ENCODE measurements at regions not wholly inside any gene's neighbourhood (a gene's known extent, or its start where the extent isn't known, plus 50 kb on each side); places are given as distances from the start of the nearest gene placed in this dataset.

DNA sequence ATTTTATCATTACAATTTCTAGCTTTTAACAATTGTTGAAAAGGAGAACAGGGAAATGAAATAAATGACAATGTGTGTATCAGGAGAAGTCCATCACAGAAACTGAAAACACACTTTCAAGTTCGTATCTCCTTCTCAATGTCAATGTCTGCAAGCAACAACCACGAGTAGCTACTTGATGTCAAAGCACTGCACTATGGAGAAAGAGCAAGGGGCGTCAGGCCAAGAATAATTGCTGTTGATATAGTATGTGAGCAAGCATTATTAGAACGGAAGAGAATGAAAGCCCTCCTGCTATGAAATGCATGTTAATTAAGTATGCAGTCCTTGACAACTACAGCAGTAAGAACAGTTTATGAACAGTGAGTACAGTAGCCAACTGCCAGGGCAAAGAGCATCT is 1250.1 kb downstream of the ZPLD1 start:
- Histone ChIP-seq H3K4me3 (ENCODE audit: low read depth, low read length) (no peak overlapping the region), H3K27me3 (ENCODE audit: control insufficient read depth, insufficient read depth, low read length) (no peaks in the 10 kb centered on the region), H3K36me3 (ENCODE audit: control insufficient read depth, insufficient read depth, low read length) (no peaks in the 10 kb centered on the region)
- CTCF ChIA-PET = no interaction called here
- POLR2A ChIA-PET = no interaction called here
- no peak for TF ChIP-seq CTCF (IDR thresholded peaks at IDR 0.05; ENCODE audit: insufficient read depth, low read depth, low read length)
- no peak for DNase-seq (ENCODE audit: low read depth)

GRCh38 chr3:103685939-103686338 is 1251.1 kb downstream of the ZPLD1 start:
- no peaks in the 10 kb centered on the region for H3K27me3 ChIP-seq (ENCODE audit: control insufficient read depth, insufficient read depth, low read length)
- POLR2A ChIA-PET = no interaction called here
- CTCF ChIA-PET = no interaction called here
- no peak overlapping the region for H3K4me3 ChIP-seq (ENCODE audit: low read depth, low read length)
- no peak for DNase-seq (ENCODE audit: low read depth)
- no peak for TF ChIP-seq CTCF (IDR thresholded peaks at IDR 0.05; ENCODE audit: insufficient read depth, low read depth, low read length)
- no peaks in the 10 kb centered on the region for H3K36me3 ChIP-seq (ENCODE audit: control insufficient read depth, insufficient read depth, low read length)

DNA sequence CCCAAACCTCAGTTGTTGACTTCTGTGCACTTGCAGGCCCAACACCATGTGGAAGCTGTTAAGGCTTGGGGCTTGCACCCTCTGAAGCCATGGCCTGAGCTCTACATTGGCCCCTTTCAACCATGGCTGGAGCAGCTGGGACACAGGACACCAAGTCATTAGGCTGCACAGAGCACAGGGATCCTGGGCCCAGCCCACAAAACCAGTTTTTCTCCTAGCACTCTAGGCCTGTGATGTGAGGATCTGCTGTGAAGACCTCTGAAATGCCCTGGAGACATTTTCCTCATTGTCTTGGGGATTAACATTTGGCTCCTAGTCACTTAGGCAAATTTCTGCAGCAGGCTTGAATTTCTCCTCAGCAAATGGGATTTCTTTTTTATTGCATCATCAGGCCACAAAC is 1255.7 kb downstream of the ZPLD1 start:
- Histone ChIP-seq H3K36me3 (ENCODE audit: control insufficient read depth, insufficient read depth, low read length) (no peaks in the 10 kb centered on the region), H3K4me3 (ENCODE audit: low read depth, low read length) (no peak overlapping the region), H3K27me3 (ENCODE audit: control insufficient read depth, insufficient read depth, low read length) (no peaks in the 10 kb centered on the region)
- ChIA-PET CTCF (interaction anchor here (0.6 kb wide), 1 partner anchor 174 kb away, joined by 3 read pairs; no protein-coding TSS in a partner anchor), POLR2A (no interaction called here)
- no peak for TF ChIP-seq CTCF (IDR thresholded peaks at IDR 0.05; ENCODE audit: insufficient read depth, low read depth, low read length)
- no peak for DNase-seq (ENCODE audit: low read depth)

DNA sequence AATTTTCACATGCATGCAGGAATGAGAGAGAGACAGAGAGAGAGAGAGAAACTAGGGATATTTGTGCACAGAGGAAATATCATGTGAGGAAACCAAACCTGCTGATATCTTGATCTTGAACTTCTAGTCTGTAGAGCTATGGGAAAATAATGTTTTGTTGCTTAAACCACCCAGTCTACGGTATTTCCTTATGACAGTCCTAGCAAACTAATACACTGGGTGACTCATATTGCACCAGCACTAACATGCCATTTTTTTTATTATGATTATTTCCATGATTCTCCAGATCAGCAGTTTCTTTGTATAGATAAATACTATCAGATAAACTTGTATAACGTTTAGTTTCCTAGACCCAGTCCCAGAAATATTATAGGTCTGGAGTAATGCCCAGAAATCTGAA is 1259.0 kb downstream of the ZPLD1 start:
- Histone ChIP-seq H3K4me3 (ENCODE audit: low read depth, low read length) (no peak overlapping the region), H3K36me3 (ENCODE audit: control insufficient read depth, insufficient read depth, low read length) (no peaks in the 10 kb centered on the region), H3K27me3 (ENCODE audit: control insufficient read depth, insufficient read depth, low read length) (no peaks in the 10 kb centered on the region)
- no peak for DNase-seq (ENCODE audit: low read depth)
- TF ChIP-seq CTCF (IDR thresholded peaks at IDR 0.05; ENCODE audit: insufficient read depth, low read depth, low read length) = no peak
- POLR2A ChIA-PET = no interaction called here
- CTCF ChIA-PET = no interaction called here

- Histone ChIP-seq H3K4me3 (ENCODE audit: low read depth, low read length) (no peak overlapping the region), H3K27me3 (ENCODE audit: control insufficient read depth, insufficient read depth, low read length) (no peaks in the 10 kb centered on the region), H3K36me3 (ENCODE audit: control insufficient read depth, insufficient read depth, low read length) (no peaks in the 10 kb centered on the region)
- DNase-seq (ENCODE audit: low read depth) = no peak
- CTCF ChIA-PET = interaction anchor here (0.6 kb wide), 1 partner anchor 22 kb away, joined by 3 read pairs; no protein-coding TSS in a partner anchor
- POLR2A ChIA-PET = no interaction called here
- TF ChIP-seq CTCF (IDR thresholded peaks at IDR 0.05; ENCODE audit: insufficient read depth, low read depth, low read length) = no peak
These were observed 1263.8 kb downstream of the ZPLD1 start for GRCh38 chr3:103698646-103699045.

Measured in BJ (cell line).